ENCODE measurements at regions not wholly inside any gene's neighbourhood (a gene's known extent, or its start where the extent isn't known, plus 50 kb on each side); places are given as distances from the start of the nearest gene placed in this dataset.

GRCh38 chr15:95162967-95163531 is 931.7 kb downstream of the MCTP2 start:
- H3K9me2 ChIP-seq (replicated peaks; ENCODE audit: insufficient read depth, low read length), result no peaks in the 10 kb centered on the region
- no peaks in the 10 kb centered on the region for H4K20me1 ChIP-seq (ENCODE audit: insufficient read depth, low read depth, low read length)
- no peak overlapping the region for H3K27ac ChIP-seq (ENCODE audit: low read length)
- H3K9me3 ChIP-seq (ENCODE audit: low read length), result peaks cover 24% of the 10 kb centered on the region
- no peak overlapping the region for H3K4me3 ChIP-seq (ENCODE audit: low read length)
- H3K9ac ChIP-seq (ENCODE audit: low read length), result no peak overlapping the region
- no peaks in the 10 kb centered on the region for H3K36me3 ChIP-seq (ENCODE audit: insufficient read depth, low read length)
- H3K27me3 ChIP-seq (ENCODE audit: low read length), result no peaks in the 10 kb centered on the region
- no peak overlapping the region for H2AFZ ChIP-seq (ENCODE audit: low read length)
- no peak overlapping the region for H3K4me2 ChIP-seq (ENCODE audit: low read depth, low read length, poor library complexity, severe bottlenecking)
- H3K4me1 ChIP-seq (ENCODE audit: low read length), result no peaks in the 10 kb centered on the region
- DNase-seq, result no peak
- no peaks in the 10 kb centered on the region for H3K79me2 ChIP-seq (ENCODE audit: low read length)

- H3K4me3 ChIP-seq (ENCODE audit: low read length), result no peak overlapping the region
These were observed 936.8 kb downstream of the MCTP2 start for GRCh38 chr15:95168152-95168551.

GRCh38 chr15:95168951-95169431 is 937.6 kb downstream of the MCTP2 start:
- Histone ChIP-seq H3K4me2 (ENCODE audit: low read depth, low read length, poor library complexity, severe bottlenecking) (no peak overlapping the region), H2AFZ (ENCODE audit: low read length) (no peak overlapping the region), H3K36me3 (ENCODE audit: insufficient read depth, low read length) (no peaks in the 10 kb centered on the region), H3K4me3 (ENCODE audit: low read length) (no peak overlapping the region), H3K27me3 (ENCODE audit: low read length) (no peaks in the 10 kb centered on the region), H3K9me3 (ENCODE audit: low read length) (peaks cover 20% of the 10 kb centered on the region), H3K9me2 (replicated peaks; ENCODE audit: insufficient read depth, low read length) (no peaks in the 10 kb centered on the region), H3K9ac (ENCODE audit: low read length) (no peak overlapping the region), H3K4me1 (ENCODE audit: low read length) (no peaks in the 10 kb centered on the region), H3K27ac (ENCODE audit: low read length) (no peak overlapping the region), H3K79me2 (ENCODE audit: low read length) (no peaks in the 10 kb centered on the region), H4K20me1 (ENCODE audit: insufficient read depth, low read depth, low read length) (no peaks in the 10 kb centered on the region)
- DNase-seq, result no peak

More at GRCh38 chr15:95168152-95168551, 936.8 kb downstream of the MCTP2 start:
- Histone ChIP-seq H3K9me2 (replicated peaks; ENCODE audit: insufficient read depth, low read length) (no peaks in the 10 kb centered on the region), H3K4me2 (ENCODE audit: low read depth, low read length, poor library complexity, severe bottlenecking) (no peak overlapping the region), H3K36me3 (ENCODE audit: insufficient read depth, low read length) (no peaks in the 10 kb centered on the region), H3K27me3 (ENCODE audit: low read length) (no peaks in the 10 kb centered on the region), H3K9ac (ENCODE audit: low read length) (no peak overlapping the region), H3K79me2 (ENCODE audit: low read length) (no peaks in the 10 kb centered on the region), H4K20me1 (ENCODE audit: insufficient read depth, low read depth, low read length) (no peaks in the 10 kb centered on the region), H2AFZ (ENCODE audit: low read length) (no peak overlapping the region), H3K4me1 (ENCODE audit: low read length) (no peaks in the 10 kb centered on the region), H3K27ac (ENCODE audit: low read length) (no peak overlapping the region), H3K9me3 (ENCODE audit: low read length) (peaks cover 22% of the 10 kb centered on the region)
- DNase-seq, result no peak

GRCh38 chr15:95169541-95170459 is 938.4 kb downstream of the MCTP2 start:
- DNase-seq, result no peak
- no peaks in the 10 kb centered on the region for H3K27me3 ChIP-seq (ENCODE audit: low read length)
- no peaks in the 10 kb centered on the region for H3K9me2 ChIP-seq (replicated peaks; ENCODE audit: insufficient read depth, low read length)
- peaks cover 20% of the 10 kb centered on the region for H3K9me3 ChIP-seq (ENCODE audit: low read length)
- no peaks in the 10 kb centered on the region for H3K4me1 ChIP-seq (ENCODE audit: low read length)
- no peak overlapping the region for H3K4me3 ChIP-seq (ENCODE audit: low read length)
- no peak overlapping the region for H3K4me2 ChIP-seq (ENCODE audit: low read depth, low read length, poor library complexity, severe bottlenecking)
- no peak overlapping the region for H2AFZ ChIP-seq (ENCODE audit: low read length)
- H3K79me2 ChIP-seq (ENCODE audit: low read length), result no peaks in the 10 kb centered on the region
- no peak overlapping the region for H3K27ac ChIP-seq (ENCODE audit: low read length)
- no peaks in the 10 kb centered on the region for H4K20me1 ChIP-seq (ENCODE audit: insufficient read depth, low read depth, low read length)
- no peak overlapping the region for H3K9ac ChIP-seq (ENCODE audit: low read length)
- no peaks in the 10 kb centered on the region for H3K36me3 ChIP-seq (ENCODE audit: insufficient read depth, low read length)

GRCh38 chr15:95170561-95171380 is 939.4 kb downstream of the MCTP2 start:
- H3K36me3 ChIP-seq (ENCODE audit: insufficient read depth, low read length), result no peaks in the 10 kb centered on the region
- no peaks in the 10 kb centered on the region for H3K79me2 ChIP-seq (ENCODE audit: low read length)
- H3K4me1 ChIP-seq (ENCODE audit: low read length), result no peaks in the 10 kb centered on the region
- peaks cover 20% of the 10 kb centered on the region for H3K9me3 ChIP-seq (ENCODE audit: low read length)
- H4K20me1 ChIP-seq (ENCODE audit: insufficient read depth, low read depth, low read length), result no peaks in the 10 kb centered on the region
- no peaks in the 10 kb centered on the region for H3K9me2 ChIP-seq (replicated peaks; ENCODE audit: insufficient read depth, low read length)
- H3K27ac ChIP-seq (ENCODE audit: low read length), result no peak overlapping the region
- DNase-seq, result no peak
- no peak overlapping the region for H3K4me3 ChIP-seq (ENCODE audit: low read length)
- no peak overlapping the region for H3K4me2 ChIP-seq (ENCODE audit: low read depth, low read length, poor library complexity, severe bottlenecking)
- no peak overlapping the region for H3K9ac ChIP-seq (ENCODE audit: low read length)
- no peak overlapping the region for H2AFZ ChIP-seq (ENCODE audit: low read length)
- H3K27me3 ChIP-seq (ENCODE audit: low read length), result no peaks in the 10 kb centered on the region

GRCh38 chr15:95171564-95171963 is 940.2 kb downstream of the MCTP2 start:
- Histone ChIP-seq H3K4me3 (ENCODE audit: low read length) (no peak overlapping the region), H3K4me2 (ENCODE audit: low read depth, low read length, poor library complexity, severe bottlenecking) (no peak overlapping the region), H2AFZ (ENCODE audit: low read length) (no peak overlapping the region), H4K20me1 (ENCODE audit: insufficient read depth, low read depth, low read length) (no peaks in the 10 kb centered on the region), H3K36me3 (ENCODE audit: insufficient read depth, low read length) (no peaks in the 10 kb centered on the region), H3K4me1 (ENCODE audit: low read length) (no peaks in the 10 kb centered on the region), H3K9me3 (ENCODE audit: low read length) (peaks cover 14% of the 10 kb centered on the region), H3K9ac (ENCODE audit: low read length) (no peak overlapping the region), H3K9me2 (replicated peaks; ENCODE audit: insufficient read depth, low read length) (no peaks in the 10 kb centered on the region), H3K79me2 (ENCODE audit: low read length) (no peaks in the 10 kb centered on the region), H3K27ac (ENCODE audit: low read length) (no peak overlapping the region), H3K27me3 (ENCODE audit: low read length) (no peaks in the 10 kb centered on the region)
- DNase-seq, result no peak

- Histone ChIP-seq H3K4me1 (ENCODE audit: low read length) (no peaks in the 10 kb centered on the region), H3K27ac (ENCODE audit: low read length) (no peak overlapping the region), H3K27me3 (ENCODE audit: low read length) (no peaks in the 10 kb centered on the region), H3K4me3 (ENCODE audit: low read length) (no peak overlapping the region), H3K79me2 (ENCODE audit: low read length) (no peaks in the 10 kb centered on the region), H3K9me3 (ENCODE audit: low read length) (peaks cover 7% of the 10 kb centered on the region), H3K36me3 (ENCODE audit: insufficient read depth, low read length) (no peaks in the 10 kb centered on the region), H3K4me2 (ENCODE audit: low read depth, low read length, poor library complexity, severe bottlenecking) (no peak overlapping the region), H3K9me2 (replicated peaks; ENCODE audit: insufficient read depth, low read length) (no peaks in the 10 kb centered on the region), H2AFZ (ENCODE audit: low read length) (no peak overlapping the region), H4K20me1 (ENCODE audit: insufficient read depth, low read depth, low read length) (no peaks in the 10 kb centered on the region), H3K9ac (ENCODE audit: low read length) (no peak overlapping the region)
- DNase-seq, result no peak
These were observed 943.2 kb downstream of the MCTP2 start for GRCh38 chr15:95174301-95175259.

Measured in Karpas-422 (cell line).